ENCODE measurements at regions not wholly inside any gene's neighbourhood (a gene's known extent, or its start where the extent isn't known, plus 50 kb on each side); places are given as distances from the start of the nearest gene placed in this dataset.
"Not testable (repeated sequence)": the region's sequence is repeated elsewhere in the genome, so short reads cannot be mapped to it uniquely, and the experiment has no call there.

DNA sequence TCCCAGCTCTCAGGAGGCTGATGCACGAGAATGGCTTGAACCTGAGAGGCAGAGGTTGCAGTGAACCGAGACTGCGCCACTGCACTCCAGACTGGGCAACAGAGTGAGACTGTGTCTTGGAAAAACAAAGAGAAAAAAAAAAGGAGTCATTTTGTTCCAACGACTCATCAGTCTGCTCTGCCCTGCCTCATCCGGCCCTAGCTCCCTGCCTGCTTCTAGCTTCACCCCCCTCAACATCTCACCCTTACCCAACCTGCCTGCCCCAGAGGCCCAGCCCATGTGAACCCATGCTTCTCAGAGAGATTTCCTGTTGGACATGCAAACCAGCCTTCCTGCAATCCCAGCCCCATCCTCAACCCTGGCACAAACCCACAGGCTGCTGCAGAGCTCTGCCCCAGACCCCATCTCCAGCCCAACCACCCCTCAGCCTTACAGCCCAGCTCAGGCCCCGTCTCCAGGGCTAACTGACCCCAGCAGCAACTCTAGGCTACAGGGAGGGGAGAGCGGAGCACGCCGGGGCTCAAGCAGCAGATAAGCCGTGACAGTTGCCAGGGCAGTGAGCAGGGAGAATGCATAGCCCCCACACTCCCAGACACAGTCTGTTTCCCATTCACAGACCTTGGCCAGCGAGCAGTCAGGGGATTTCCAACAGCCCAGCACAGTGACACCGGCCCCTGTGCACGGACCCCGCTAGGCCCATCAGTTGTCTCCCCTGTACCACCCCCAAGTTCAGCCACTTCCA lies 86.0 kb upstream of the KCTD7 start:
- Histone ChIP-seq H3K36me3 (ENCODE audit: insufficient read depth, low read length) (peaks cover 2% of the 10 kb centered on the region), H3K79me2 (ENCODE audit: insufficient read depth, low read length) (no peaks in the 10 kb centered on the region), H3K9ac (ENCODE audit: low read length) (peak overlapping the region; percentile 23), H2AFZ (ENCODE audit: low read depth, low read length) (no peak overlapping the region), H3K4me2 (ENCODE audit: low read length) (no peak overlapping the region), H3K27me3 (ENCODE audit: insufficient read depth, low read length) (no peaks in the 10 kb centered on the region), H3K4me3 (ENCODE audit: insufficient read depth, low read depth, low read length) (no peak overlapping the region), H3K9me3 (ENCODE audit: insufficient read depth, low read depth, low read length) (no peaks in the 10 kb centered on the region), H4K20me1 (ENCODE audit: insufficient read depth, low read length) (peaks cover 9% of the 10 kb centered on the region), H3K4me1 (ENCODE audit: insufficient read depth, low read length) (peaks cover 6% of the 10 kb centered on the region), H3K27ac (ENCODE audit: low read depth, low read length) (no peak overlapping the region)
- Mint-ChIP-seq H3K4me1 (ENCODE audit: low read depth, unreplicated experiment) (peaks cover 20% of the 10 kb centered on the region), H3K9me3 (ENCODE audit: unreplicated experiment) (no peaks in the 10 kb centered on the region), H3K27me3 (ENCODE audit: low read depth, unreplicated experiment) (no peaks in the 10 kb centered on the region), H3K27ac (ENCODE audit: unreplicated experiment) (peak overlapping the region; percentile 76), H3K4me3 (ENCODE audit: unreplicated experiment) (peak overlapping the region; percentile 4), H3K36me3 (ENCODE audit: low read depth, unreplicated experiment) (peaks cover 10% of the 10 kb centered on the region)
- no peak for DNase-seq (ENCODE audit: low read depth)
- TF ChIP-seq, protein P1, sequence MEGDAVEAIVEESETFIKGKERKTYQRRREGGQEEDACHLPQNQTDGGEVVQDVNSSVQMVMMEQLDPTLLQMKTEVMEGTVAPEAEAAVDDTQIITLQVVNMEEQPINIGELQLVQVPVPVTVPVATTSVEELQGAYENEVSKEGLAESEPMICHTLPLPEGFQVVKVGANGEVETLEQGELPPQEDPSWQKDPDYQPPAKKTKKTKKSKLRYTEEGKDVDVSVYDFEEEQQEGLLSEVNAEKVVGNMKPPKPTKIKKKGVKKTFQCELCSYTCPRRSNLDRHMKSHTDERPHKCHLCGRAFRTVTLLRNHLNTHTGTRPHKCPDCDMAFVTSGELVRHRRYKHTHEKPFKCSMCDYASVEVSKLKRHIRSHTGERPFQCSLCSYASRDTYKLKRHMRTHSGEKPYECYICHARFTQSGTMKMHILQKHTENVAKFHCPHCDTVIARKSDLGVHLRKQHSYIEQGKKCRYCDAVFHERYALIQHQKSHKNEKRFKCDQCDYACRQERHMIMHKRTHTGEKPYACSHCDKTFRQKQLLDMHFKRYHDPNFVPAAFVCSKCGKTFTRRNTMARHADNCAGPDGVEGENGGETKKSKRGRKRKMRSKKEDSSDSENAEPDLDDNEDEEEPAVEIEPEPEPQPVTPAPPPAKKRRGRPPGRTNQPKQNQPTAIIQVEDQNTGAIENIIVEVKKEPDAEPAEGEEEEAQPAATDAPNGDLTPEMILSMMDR (IDR thresholded peaks at IDR 0.05; ENCODE audit: insufficient read depth, low read depth, low read length), result no peak
- no peak for TF ChIP-seq EZH2 (IDR thresholded peaks at IDR 0.05; ENCODE audit: insufficient read depth, low read length)
- FAIRE-seq, result no peak

DNA sequence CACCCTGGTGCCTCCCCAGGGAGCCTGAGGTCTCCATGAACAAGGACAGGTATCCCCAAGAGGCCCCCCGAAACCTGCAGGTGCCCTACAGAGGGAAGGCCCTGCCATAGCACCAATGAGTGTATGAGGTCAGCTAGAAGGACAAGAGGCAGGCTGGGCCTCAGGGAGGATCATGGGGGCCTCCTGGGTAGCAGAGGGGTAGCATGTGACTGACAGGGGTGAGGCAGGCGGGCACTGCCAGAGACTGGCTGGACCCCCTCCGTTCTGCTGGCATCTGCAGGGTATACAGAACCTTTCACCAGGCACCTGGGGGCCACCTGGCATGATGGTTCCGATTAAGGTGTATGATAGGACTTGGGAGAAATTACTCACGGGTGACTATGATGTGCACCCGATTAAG lies 79.2 kb upstream of the KCTD7 start:
- H3K9ac ChIP-seq (ENCODE audit: low read length), result no peak overlapping the region
- peaks cover 6% of the 10 kb centered on the region for H3K4me1 Mint-ChIP-seq (ENCODE audit: low read depth, unreplicated experiment)
- no peak overlapping the region for H3K4me3 Mint-ChIP-seq (ENCODE audit: unreplicated experiment)
- no peaks in the 10 kb centered on the region for H3K9me3 Mint-ChIP-seq (ENCODE audit: unreplicated experiment)
- H4K20me1 ChIP-seq (ENCODE audit: insufficient read depth, low read length), result peaks cover 12% of the 10 kb centered on the region
- FAIRE-seq (no peak), DNase-seq (ENCODE audit: low read depth) (no peak)
- H3K27ac Mint-ChIP-seq (ENCODE audit: unreplicated experiment), result no peak overlapping the region
- H3K4me2 ChIP-seq (ENCODE audit: low read length), result no peak overlapping the region
- H3K79me2 ChIP-seq (ENCODE audit: insufficient read depth, low read length), result peaks cover 6% of the 10 kb centered on the region
- no peaks in the 10 kb centered on the region for H3K27me3 Mint-ChIP-seq (ENCODE audit: low read depth, unreplicated experiment)
- H3K27me3 ChIP-seq (ENCODE audit: insufficient read depth, low read length), result no peaks in the 10 kb centered on the region
- peaks cover 14% of the 10 kb centered on the region for H3K36me3 ChIP-seq (ENCODE audit: insufficient read depth, low read length)
- H3K4me3 ChIP-seq (ENCODE audit: insufficient read depth, low read depth, low read length), result no peak overlapping the region
- H2AFZ ChIP-seq (ENCODE audit: low read depth, low read length), result no peak overlapping the region
- no peaks in the 10 kb centered on the region for H3K4me1 ChIP-seq (ENCODE audit: insufficient read depth, low read length)
- TF ChIP-seq, protein P1 (IDR thresholded peaks at IDR 0.05; ENCODE audit: insufficient read depth, low read depth, low read length), result no peak
- no peak for TF ChIP-seq EZH2 (IDR thresholded peaks at IDR 0.05; ENCODE audit: insufficient read depth, low read length)
- H3K36me3 Mint-ChIP-seq (ENCODE audit: low read depth, unreplicated experiment), result peaks cover 24% of the 10 kb centered on the region
- H3K27ac ChIP-seq (ENCODE audit: low read depth, low read length), result no peak overlapping the region
- no peaks in the 10 kb centered on the region for H3K9me3 ChIP-seq (ENCODE audit: insufficient read depth, low read depth, low read length)

- peaks cover 6% of the 10 kb centered on the region for H3K4me1 Mint-ChIP-seq (ENCODE audit: low read depth, unreplicated experiment)
- Histone ChIP-seq H3K79me2 (ENCODE audit: insufficient read depth, low read length) (peaks cover 22% of the 10 kb centered on the region), H3K9me3 (ENCODE audit: insufficient read depth, low read depth, low read length) (no peaks in the 10 kb centered on the region), H3K27ac (ENCODE audit: low read depth, low read length) (peak overlapping the region; percentile 60), H3K4me2 (ENCODE audit: low read length) (no peak overlapping the region), H3K4me1 (ENCODE audit: insufficient read depth, low read length) (no peaks in the 10 kb centered on the region), H3K4me3 (ENCODE audit: insufficient read depth, low read depth, low read length) (no peak overlapping the region), H4K20me1 (ENCODE audit: insufficient read depth, low read length) (peaks cover 20% of the 10 kb centered on the region), H3K36me3 (ENCODE audit: insufficient read depth, low read length) (peaks cover 15% of the 10 kb centered on the region), H2AFZ (ENCODE audit: low read depth, low read length) (no peak overlapping the region), H3K9ac (ENCODE audit: low read length) (peak overlapping the region; percentile 31), H3K27me3 (ENCODE audit: insufficient read depth, low read length) (no peaks in the 10 kb centered on the region)
- TF ChIP-seq, protein P1 (IDR thresholded peaks at IDR 0.05; ENCODE audit: insufficient read depth, low read depth, low read length), result no peak
- no peak for TF ChIP-seq EZH2 (IDR thresholded peaks at IDR 0.05; ENCODE audit: insufficient read depth, low read length)
- peaks cover 22% of the 10 kb centered on the region for H3K36me3 Mint-ChIP-seq (ENCODE audit: low read depth, unreplicated experiment)
- H3K27me3 Mint-ChIP-seq (ENCODE audit: low read depth, unreplicated experiment), result no peaks in the 10 kb centered on the region
- H3K9me3 Mint-ChIP-seq (ENCODE audit: unreplicated experiment), result no peaks in the 10 kb centered on the region
- H3K4me3 Mint-ChIP-seq (ENCODE audit: unreplicated experiment), result no peak overlapping the region
- FAIRE-seq (no peak), DNase-seq (ENCODE audit: low read depth) (no peak)
- H3K27ac Mint-ChIP-seq (ENCODE audit: unreplicated experiment), result no peak overlapping the region
Observed at GRCh38 chr7:66553001-66553400, 75.7 kb upstream of the KCTD7 start.

- H3K36me3 Mint-ChIP-seq (ENCODE audit: low read depth, unreplicated experiment), result peaks cover 22% of the 10 kb centered on the region
- not testable (repeated sequence) for H3K4me1 ChIP-seq (ENCODE audit: insufficient read depth, low read length); H3K27me3 Mint-ChIP-seq (ENCODE audit: low read depth, unreplicated experiment); H3K27ac Mint-ChIP-seq (ENCODE audit: unreplicated experiment); H3K4me3 Mint-ChIP-seq (ENCODE audit: unreplicated experiment); FAIRE-seq; H3K9ac ChIP-seq (ENCODE audit: low read length); H3K4me1 Mint-ChIP-seq (ENCODE audit: low read depth, unreplicated experiment); H3K9me3 Mint-ChIP-seq (ENCODE audit: unreplicated experiment); H3K4me2 ChIP-seq (ENCODE audit: low read length); H3K9me3 ChIP-seq (ENCODE audit: insufficient read depth, low read depth, low read length); H3K4me3 ChIP-seq (ENCODE audit: insufficient read depth, low read depth, low read length); H3K27ac ChIP-seq (ENCODE audit: low read depth, low read length); H3K27me3 ChIP-seq (ENCODE audit: insufficient read depth, low read length); H2AFZ ChIP-seq (ENCODE audit: low read depth, low read length)
- Histone ChIP-seq H3K79me2 (ENCODE audit: insufficient read depth, low read length) (peaks cover 29% of the 10 kb centered on the region), H4K20me1 (ENCODE audit: insufficient read depth, low read length) (peaks cover 24% of the 10 kb centered on the region), H3K36me3 (ENCODE audit: insufficient read depth, low read length) (peaks cover 15% of the 10 kb centered on the region)
- DNase-seq (ENCODE audit: low read depth), result peak; percentile 16
Observed at GRCh38 chr7:66553675-66554074, 75.0 kb upstream of the KCTD7 start.
